Naive thymus-derived CD4-positive, alpha-beta T cell (primary cell): ENCODE measurements at regions not wholly inside any gene's neighbourhood (a gene's known extent, or its start where the extent isn't known, plus 50 kb on each side); places are given as distances from the start of the nearest gene placed in this dataset.

Source experiments
- ATAC-seq: fragments of 150-1000 bp; cut with Tn5 transposase; 2 replicates; pipeline ENCODE4 v1.10.0; 2021; ENCODE audit warnings: mild to moderate bottlenecking, moderate library complexity
- CTCF ChIA-PET: fragments of 350-600 bp; sonication (Branson Sonifier 250); formaldehyde crosslinking; loops from one replicate; lab custom pipeline; 2021; ENCODE audit warnings: antibody characterized with exemption; lab: Charles Lee
- POLR2A ChIA-PET: fragments of 350-600 bp; sonication (Branson Sonifier 250); formaldehyde crosslinking; loops from one replicate; lab custom pipeline; 2021; ENCODE audit warnings: antibody characterized with exemption, inconsistent platforms; lab: Charles Lee
- DNase-seq, 9 donors: peaks; one replicate each; pipeline versions ENCODE4 v3.0.0 to v3.0.0-alpha.2; 2020 to 2022; ENCODE audit warnings: mixed read lengths in 1 of 9
- H3K27ac ChIP-seq: one replicate; pipeline ENCODE4 v1.7.0; 2013; ENCODE audit warnings: mild to moderate bottlenecking, low read depth, low read length, moderate library complexity
- H3K27me3 ChIP-seq, 2 donors: one replicate each; pipeline ENCODE4 v1.7.0; 2013; ENCODE audit warnings: low read length in 2 of 2, mild to moderate bottlenecking in 2 of 2, moderate library complexity in 2 of 2; ENCODE audit not compliant: control insufficient read depth in 2 of 2, insufficient read depth in 2 of 2
- H3K36me3 ChIP-seq, 3 experiments: 1 replicate in 2 of 3; 2 replicates in 1 of 3; pipeline ENCODE4 v1.7.0; 2013; ENCODE audit warnings: low read length in 3 of 3, mild to moderate bottlenecking in 3 of 3, moderate library complexity in 1 of 3; ENCODE audit not compliant: insufficient read depth in 3 of 3, control insufficient read depth in 2 of 3
- H3K4me1 ChIP-seq, 2 donors: one replicate each; pipeline ENCODE4 v1.7.0; 2013; ENCODE audit warnings: low read length in 2 of 2, mild to moderate bottlenecking in 2 of 2, moderate library complexity in 1 of 2; ENCODE audit not compliant: control insufficient read depth in 2 of 2, insufficient read depth in 2 of 2
- H3K4me3 ChIP-seq: 2 replicates; pipeline ENCODE4 v1.7.0; 2013; ENCODE audit warnings: mild to moderate bottlenecking, low read length
- H3K9me3 ChIP-seq, 3 experiments: 1 replicate in 2 of 3; 2 replicates in 1 of 3; pipeline ENCODE4 v1.7.0; 2013; ENCODE audit warnings: low read length in 3 of 3; ENCODE audit not compliant: control insufficient read depth in 2 of 3
- H3K27ac Mint-ChIP-seq, 9 donors: one replicate each; pipeline ENCODE4 v1.8.0; 2020 to 2022; ENCODE audit warnings: mixed read lengths in 9 of 9, mild to moderate bottlenecking in 8 of 9, moderate library complexity in 5 of 9, inconsistent platforms in 2 of 9
- H3K27me3 Mint-ChIP-seq, 5 donors: one replicate each; pipeline ENCODE4 v1.8.0; 2021 to 2022; ENCODE audit warnings: mixed read lengths in 5 of 5, mild to moderate bottlenecking in 1 of 5
- H3K36me3 Mint-ChIP-seq, 5 donors: one replicate each; pipeline ENCODE4 v1.8.0; 2020 to 2022; ENCODE audit warnings: mixed read lengths in 5 of 5, mild to moderate bottlenecking in 3 of 5, inconsistent platforms in 1 of 5
- H3K4me1 Mint-ChIP-seq, 7 donors: one replicate each; pipeline ENCODE4 v1.8.0; 2020 to 2022; ENCODE audit warnings: mixed read lengths in 7 of 7, mild to moderate bottlenecking in 3 of 7, inconsistent platforms in 1 of 7
- H3K4me3 Mint-ChIP-seq, 10 donors: one replicate each; pipeline ENCODE4 v1.8.0; 2020 to 2022; ENCODE audit warnings: mild to moderate bottlenecking in 10 of 10, mixed read lengths in 10 of 10, moderate library complexity in 6 of 10, inconsistent platforms in 2 of 10
- H3K9me3 Mint-ChIP-seq, 11 donors: one replicate each; pipeline ENCODE4 v1.8.0; 2020 to 2022; ENCODE audit warnings: mixed read lengths in 11 of 11, mild to moderate bottlenecking in 4 of 11, inconsistent platforms in 1 of 11, moderate library complexity in 1 of 11
- intact Hi-C, 2 donors: fragments of 100-400 bp; cut with micrococcal nuclease; formaldehyde crosslinking; loops; one replicate each; pipeline ENCODE4 v1.15.1; 2023

DNA sequence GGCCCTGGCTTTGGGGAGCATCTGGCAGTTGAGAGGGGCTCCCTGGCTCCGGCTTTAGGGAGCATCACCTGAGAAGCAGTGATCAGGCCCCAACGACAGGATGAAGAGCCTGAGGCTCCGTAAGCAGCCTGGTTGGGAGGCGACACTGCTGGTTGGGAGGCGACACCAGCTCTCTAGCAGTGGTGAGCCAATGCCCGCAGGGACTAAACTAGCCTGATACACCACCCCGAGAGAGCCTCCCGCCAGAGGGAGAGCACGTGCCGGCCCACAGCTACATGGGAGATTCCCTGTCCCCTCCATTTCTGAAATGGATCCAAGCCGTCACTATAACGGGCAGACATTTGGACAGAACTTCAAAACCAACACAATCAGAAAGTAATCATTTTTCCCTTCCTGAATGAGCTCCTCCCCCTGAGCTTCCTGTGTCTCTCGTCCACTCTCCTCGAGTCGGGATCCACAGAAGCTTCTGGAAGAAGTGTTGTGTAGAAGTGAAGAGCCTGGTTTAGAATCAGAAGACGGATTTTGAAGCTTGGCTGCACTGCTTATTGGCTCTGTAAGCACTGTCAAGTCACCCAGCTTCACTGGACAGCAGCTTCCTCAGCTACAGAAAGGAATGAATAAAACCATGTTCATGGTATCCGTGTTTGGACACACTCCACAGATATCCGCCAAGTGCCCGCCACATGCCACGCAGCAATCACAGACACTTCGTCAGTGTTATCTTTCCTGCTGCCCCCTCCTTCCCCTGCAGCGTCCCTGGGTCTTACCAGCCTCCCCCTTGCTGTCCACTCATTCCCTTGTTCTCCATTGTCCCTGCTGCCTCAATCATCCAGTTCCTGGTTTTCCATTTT, 199.6 kb downstream of the TTLL2 start:
- H3K9me3 Mint-ChIP-seq = no peaks in the 10 kb centered on the region
- no peak overlapping the region for H3K4me3 Mint-ChIP-seq
- ChIA-PET CTCF (no interaction called here), POLR2A (no interaction called here)
- Histone ChIP-seq H3K9me3 (no peaks in the 10 kb centered on the region), H3K27me3 (no peaks in the 10 kb centered on the region), H3K4me3 (no peak overlapping the region), H3K27ac (no peak overlapping the region), H3K4me1 (no peaks in the 10 kb centered on the region), H3K36me3 (no peaks in the 10 kb centered on the region)
- ATAC-seq (no peak), DNase-seq (no peak)
- H3K27me3 Mint-ChIP-seq = peaks cover 0 to 43% (median 28%) of the 10 kb centered on the region in 5 donors
- H3K27ac Mint-ChIP-seq = no peak overlapping the region
- H3K4me1 Mint-ChIP-seq = no peaks in the 10 kb centered on the region
- intact Hi-C loops = no loop called here
- H3K36me3 Mint-ChIP-seq = no peaks in the 10 kb centered on the region

DNA sequence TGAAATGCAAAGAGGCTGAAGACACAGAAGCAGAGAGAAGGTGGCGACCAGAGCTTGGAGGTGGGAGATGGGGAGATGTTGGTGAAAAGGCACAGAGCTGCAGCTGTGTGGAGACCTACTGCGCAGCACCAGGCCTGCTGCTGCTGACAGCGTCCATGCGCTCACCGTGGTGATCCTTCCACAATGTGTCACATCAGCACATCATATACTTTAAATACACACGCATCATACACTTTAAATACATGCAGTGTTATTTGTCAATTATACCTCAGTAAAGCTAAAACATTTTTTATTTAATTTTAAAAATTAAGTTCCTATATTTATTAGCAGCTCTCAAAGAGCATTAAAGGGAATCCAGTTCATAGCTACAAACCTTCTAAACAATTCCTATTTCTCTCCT, 200.9 kb downstream of the TTLL2 start:
- Mint-ChIP-seq H3K27me3 (peaks cover 2 to 43% (median 25%) of the 10 kb centered on the region in 5 donors), H3K4me1 (no peaks in the 10 kb centered on the region), H3K4me3 (no peak overlapping the region), H3K36me3 (no peaks in the 10 kb centered on the region), H3K9me3 (no peaks in the 10 kb centered on the region), H3K27ac (no peak overlapping the region)
- ATAC-seq (no peak), DNase-seq (no peak)
- H3K9me3 ChIP-seq = no peaks in the 10 kb centered on the region
- ChIA-PET POLR2A (no interaction called here), CTCF (no interaction called here)
- H3K27me3 ChIP-seq = no peaks in the 10 kb centered on the region
- H3K27ac ChIP-seq = no peak overlapping the region
- no peak overlapping the region for H3K4me3 ChIP-seq
- intact Hi-C loops = no loop called here
- no peaks in the 10 kb centered on the region for H3K4me1 ChIP-seq
- H3K36me3 ChIP-seq = no peaks in the 10 kb centered on the region

DNA sequence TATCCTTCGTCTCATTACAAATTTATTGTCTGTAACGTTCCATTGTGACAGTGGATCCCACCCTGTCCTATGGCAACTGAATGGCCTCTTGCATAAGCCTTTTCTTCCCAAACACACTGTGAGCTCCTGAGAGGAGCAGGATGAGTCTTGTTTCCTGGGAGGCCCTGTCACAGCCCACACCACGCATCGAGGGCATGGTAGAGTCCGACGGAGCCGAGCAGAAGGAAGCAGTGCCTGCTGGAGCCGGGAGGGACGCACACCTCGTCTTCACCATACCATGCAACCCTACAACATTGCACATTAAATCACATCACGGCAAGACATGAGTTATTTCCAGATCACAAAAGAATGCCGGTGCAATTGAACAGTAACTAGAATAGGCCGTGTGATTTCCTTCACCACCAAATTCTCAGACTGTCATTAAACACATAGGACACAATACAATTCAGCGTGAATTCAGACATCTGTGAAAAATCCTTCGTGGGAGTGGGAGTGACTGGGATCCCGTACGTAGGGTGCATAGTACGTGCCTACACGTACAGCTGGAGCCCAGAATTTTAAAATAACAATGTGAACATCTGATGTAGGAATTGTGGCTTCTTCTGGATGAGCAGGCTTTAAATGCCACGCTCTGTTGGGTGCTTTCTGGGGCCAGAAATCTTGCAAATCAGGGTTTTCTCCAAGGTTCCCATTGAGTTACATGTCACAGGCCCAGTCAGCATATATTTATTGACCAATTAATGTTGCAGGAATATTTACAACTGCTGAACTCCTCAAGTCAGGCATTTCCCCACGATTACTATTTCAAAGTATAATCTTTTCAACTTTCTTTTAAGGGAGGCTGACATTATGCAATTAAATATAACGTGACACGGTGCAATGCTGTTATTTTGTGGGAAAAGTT, 201.8 kb downstream of the TTLL2 start:
- Mint-ChIP-seq H3K36me3 (no peaks in the 10 kb centered on the region), H3K9me3 (no peaks in the 10 kb centered on the region), H3K4me1 (no peaks in the 10 kb centered on the region), H3K27me3 (peaks cover 2 to 40% (median 29%) of the 10 kb centered on the region in 5 donors), H3K4me3 (no peak overlapping the region), H3K27ac (no peak overlapping the region)
- Histone ChIP-seq H3K4me1 (no peaks in the 10 kb centered on the region), H3K27ac (no peak overlapping the region), H3K36me3 (no peaks in the 10 kb centered on the region), H3K4me3 (no peak overlapping the region), H3K9me3 (no peaks in the 10 kb centered on the region), H3K27me3 (no peaks in the 10 kb centered on the region)
- POLR2A ChIA-PET = no interaction called here
- CTCF ChIA-PET = no interaction called here
- no peak for DNase-seq
- no peak for ATAC-seq
- intact Hi-C loops = no loop called here

DNA sequence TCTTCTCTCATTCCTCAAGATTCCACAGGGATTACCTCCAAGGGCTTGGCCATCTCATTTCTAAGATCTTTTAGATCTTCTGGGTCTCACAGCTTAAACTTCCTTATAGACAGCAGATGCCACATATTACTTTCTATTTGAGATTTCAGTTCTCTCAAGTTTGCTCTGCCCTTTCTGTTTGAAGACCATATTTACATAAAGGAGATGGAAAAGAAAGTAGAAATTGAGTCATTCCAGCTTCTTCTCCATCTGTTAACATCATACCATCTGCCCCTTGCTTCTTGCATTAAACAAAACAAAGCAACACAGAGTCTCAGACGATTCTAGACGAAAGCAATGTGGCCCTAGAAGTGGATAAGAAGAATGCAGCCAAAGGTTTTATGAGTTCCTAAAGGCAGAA, 203.4 kb downstream of the TTLL2 start:
- Mint-ChIP-seq H3K27me3 (peaks cover 2 to 36% (median 30%) of the 10 kb centered on the region in 5 donors), H3K36me3 (no peaks in the 10 kb centered on the region), H3K4me3 (no peak overlapping the region), H3K9me3 (no peaks in the 10 kb centered on the region), H3K27ac (no peak overlapping the region), H3K4me1 (no peaks in the 10 kb centered on the region)
- intact Hi-C loops = no loop called here
- ChIA-PET POLR2A (no interaction called here), CTCF (no interaction called here)
- ATAC-seq (no peak), DNase-seq (no peak)
- Histone ChIP-seq H3K27me3 (no peaks in the 10 kb centered on the region), H3K36me3 (no peaks in the 10 kb centered on the region), H3K27ac (no peak overlapping the region), H3K4me3 (no peak overlapping the region), H3K4me1 (no peaks in the 10 kb centered on the region), H3K9me3 (no peaks in the 10 kb centered on the region)

DNA sequence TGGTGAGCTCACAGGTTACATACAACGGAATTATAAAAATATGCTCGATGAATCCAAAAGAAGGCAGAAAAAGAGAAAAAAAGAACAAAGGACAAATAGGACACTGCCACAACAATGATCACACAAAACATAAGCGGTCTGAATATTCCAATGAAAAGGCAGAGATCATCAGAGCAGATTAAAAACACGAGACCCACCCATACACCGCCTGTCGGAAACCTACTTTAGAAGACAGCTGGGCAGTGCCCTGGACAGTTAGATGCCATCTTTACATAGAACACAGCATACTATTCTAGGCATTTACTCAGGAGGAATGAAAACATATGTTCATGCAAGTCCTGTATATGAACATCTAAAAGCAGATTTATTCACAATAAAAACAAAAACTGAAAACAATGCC, 204.1 kb downstream of the TTLL2 start:
- Histone ChIP-seq H3K27me3 (no peaks in the 10 kb centered on the region), H3K36me3 (no peaks in the 10 kb centered on the region), H3K4me3 (no peak overlapping the region), H3K4me1 (no peaks in the 10 kb centered on the region), H3K27ac (no peak overlapping the region), H3K9me3 (no peaks in the 10 kb centered on the region)
- ChIA-PET POLR2A (no interaction called here), CTCF (no interaction called here)
- ATAC-seq (no peak), DNase-seq (no peak)
- peaks cover 2 to 40% (median 30%) of the 10 kb centered on the region in 5 donors for H3K27me3 Mint-ChIP-seq
- H3K27ac Mint-ChIP-seq = no peak overlapping the region
- no peaks in the 10 kb centered on the region for H3K9me3 Mint-ChIP-seq
- no peak overlapping the region for H3K4me3 Mint-ChIP-seq
- no peaks in the 10 kb centered on the region for H3K36me3 Mint-ChIP-seq
- intact Hi-C loops = no loop called here
- H3K4me1 Mint-ChIP-seq = no peaks in the 10 kb centered on the region

DNA sequence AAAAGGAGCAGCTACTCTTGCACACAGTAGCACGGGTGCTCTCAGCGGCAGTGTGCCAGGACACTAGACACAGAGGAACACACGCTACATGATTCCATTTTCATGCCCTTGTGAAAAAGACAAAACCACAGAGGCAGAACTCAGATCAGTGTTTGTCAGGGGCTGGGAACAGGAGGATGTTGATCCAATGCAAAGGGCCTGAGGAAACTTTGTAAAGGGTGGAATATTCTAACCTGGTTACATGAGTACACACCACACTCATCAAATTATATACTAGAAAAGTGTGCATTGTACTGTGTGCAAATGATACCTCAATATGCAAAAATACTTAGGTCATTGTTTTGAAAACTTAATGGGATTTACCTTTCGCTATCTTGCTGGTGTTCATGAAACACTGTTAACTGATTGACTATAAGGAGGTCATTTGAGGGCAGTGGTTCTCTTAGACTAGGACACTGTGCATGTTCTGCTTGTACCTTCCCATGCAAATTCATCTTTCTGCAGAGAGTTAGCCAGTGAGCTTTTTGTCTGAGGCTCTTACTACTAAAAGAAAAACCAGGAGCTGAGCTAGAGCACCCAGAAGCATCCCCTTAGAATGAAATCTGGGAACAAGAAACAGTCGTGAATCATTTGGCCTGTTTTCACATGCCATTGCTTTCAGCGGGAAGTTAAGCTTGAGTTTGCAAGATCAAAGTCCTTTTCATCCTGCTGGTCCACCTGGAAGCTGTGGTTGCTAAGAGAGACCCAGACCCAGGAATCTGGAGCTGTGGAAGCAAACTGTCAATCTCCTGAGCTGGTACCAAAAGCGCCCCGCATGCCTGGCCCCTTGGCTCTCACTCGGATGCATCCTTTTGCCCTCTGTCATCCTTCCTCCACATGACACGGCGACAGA, 204.8 kb downstream of the TTLL2 start:
- Histone ChIP-seq H3K27me3 (no peaks in the 10 kb centered on the region), H3K9me3 (no peaks in the 10 kb centered on the region), H3K4me3 (no peak overlapping the region), H3K36me3 (no peaks in the 10 kb centered on the region), H3K4me1 (no peaks in the 10 kb centered on the region), H3K27ac (no peak overlapping the region)
- Mint-ChIP-seq H3K27me3 (peaks cover 2 to 40% (median 30%) of the 10 kb centered on the region in 5 donors), H3K4me3 (no peak overlapping the region), H3K36me3 (no peaks in the 10 kb centered on the region), H3K9me3 (peaks cover 0 to 3% (median 0%) of the 10 kb centered on the region in 11 donors), H3K27ac (no peak overlapping the region), H3K4me1 (no peaks in the 10 kb centered on the region)
- CTCF ChIA-PET = no interaction called here
- POLR2A ChIA-PET = no interaction called here
- DNase-seq = no peak
- intact Hi-C loops = no loop called here
- no peak for ATAC-seq
